GM21619 (cell line): ENCODE measurements at regions not wholly inside any gene's neighbourhood (a gene's known extent, or its start where the extent isn't known, plus 50 kb on each side); places are given as distances from the start of the nearest gene placed in this dataset.

Experiments
- ATAC-seq: cut with Tn5 transposase; IDR thresholded peaks from one replicate; pipeline ENCODE4 v1.9.1; 2021; ENCODE audit not compliant: unreplicated experiment

GRCh38 chr6:26149240-26149639, 62.0 kb downstream of the HFE start:
- ATAC-seq = no peak

DNA sequence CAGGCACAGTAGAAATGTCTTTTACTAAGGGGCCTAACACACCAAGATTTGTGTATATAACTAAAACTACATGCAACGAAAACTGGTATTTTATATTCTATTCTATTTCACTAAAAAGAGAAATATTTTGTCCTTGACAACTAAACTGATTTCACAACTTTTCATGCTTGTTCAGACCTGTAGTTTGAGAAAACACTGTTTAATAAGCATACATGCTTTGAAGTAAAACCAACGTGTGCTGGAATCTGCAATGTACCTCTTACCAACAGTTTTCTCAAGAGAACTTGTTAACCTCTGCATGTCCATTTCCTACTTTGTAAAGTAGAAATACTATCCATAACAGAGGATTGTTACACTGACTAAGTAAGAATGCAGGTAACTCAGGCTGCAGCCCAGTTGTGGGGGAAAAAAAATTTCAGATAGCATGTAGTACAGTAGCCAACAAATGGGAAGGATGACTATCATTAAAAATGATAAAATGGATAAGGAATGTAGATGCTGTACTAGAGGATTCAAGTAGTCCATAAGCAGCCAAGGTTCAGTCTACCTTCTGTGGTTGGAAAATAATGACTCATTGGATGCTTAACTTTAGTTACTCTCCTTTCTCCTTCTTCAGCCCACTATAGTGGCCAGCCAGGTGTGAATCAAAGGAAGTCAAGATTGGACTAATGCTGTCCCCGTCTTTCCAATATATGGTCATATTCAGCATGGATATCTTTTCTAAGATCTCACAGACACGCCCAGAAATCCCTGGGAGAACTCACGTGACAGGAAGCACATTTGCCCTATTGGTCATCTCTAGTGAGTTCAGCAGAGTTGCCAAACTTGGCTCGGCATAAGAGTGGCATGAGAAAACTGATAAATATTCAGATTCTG, 65.2 kb downstream of the HFE start:
- no peak for ATAC-seq

DNA sequence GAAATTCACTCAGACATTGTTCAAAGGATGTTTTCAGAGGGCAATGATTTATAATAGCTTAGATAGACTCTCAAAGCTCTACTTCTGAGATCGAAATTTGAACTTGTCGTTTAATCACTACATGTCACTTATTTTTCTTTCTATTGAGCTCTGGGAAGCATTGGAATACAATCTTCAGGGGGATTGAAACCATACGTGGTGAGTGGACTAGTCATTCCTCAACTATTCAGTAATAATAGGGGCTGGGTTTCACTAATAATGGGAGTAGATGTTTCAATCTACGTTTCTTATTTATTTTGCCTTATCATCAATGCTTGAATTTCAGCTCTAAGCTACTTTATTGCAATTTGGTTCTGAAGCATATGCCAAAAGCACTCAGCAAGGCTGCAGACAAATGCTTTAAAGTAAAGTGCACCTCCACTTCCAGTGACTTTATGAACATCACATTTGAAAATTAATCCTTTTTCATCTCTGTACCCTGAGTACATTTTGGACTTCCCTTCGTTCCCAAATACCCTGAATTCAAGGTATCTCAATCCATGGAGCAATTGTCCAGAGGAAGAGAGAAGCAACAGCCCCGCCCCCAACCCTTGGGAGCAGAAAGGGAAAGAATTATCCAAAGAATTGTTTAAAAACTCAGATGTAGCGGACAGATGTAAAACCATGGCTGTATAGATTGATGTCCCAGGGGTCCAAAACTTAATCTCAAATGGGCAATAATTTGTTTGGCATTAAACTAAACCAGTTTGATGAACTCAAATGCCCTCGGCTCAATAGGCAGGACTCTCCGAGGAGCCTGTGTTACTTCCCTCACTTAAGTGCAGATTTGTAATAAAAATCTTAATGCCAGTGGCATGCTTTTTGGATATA, 68.1 kb downstream of the HFE start:
- no peak for ATAC-seq

GRCh38 chr6:26156105-26156849, 69.0 kb downstream of the HFE start:
- peak; percentile 44 for ATAC-seq

- ATAC-seq = no peak
Measured at GRCh38 chr6:26156850-26157250, 69.6 kb downstream of the HFE start.

- peak; percentile 62 for ATAC-seq
Measured at GRCh38 chr6:26157251-26158075, 70.2 kb downstream of the HFE start.

DNA sequence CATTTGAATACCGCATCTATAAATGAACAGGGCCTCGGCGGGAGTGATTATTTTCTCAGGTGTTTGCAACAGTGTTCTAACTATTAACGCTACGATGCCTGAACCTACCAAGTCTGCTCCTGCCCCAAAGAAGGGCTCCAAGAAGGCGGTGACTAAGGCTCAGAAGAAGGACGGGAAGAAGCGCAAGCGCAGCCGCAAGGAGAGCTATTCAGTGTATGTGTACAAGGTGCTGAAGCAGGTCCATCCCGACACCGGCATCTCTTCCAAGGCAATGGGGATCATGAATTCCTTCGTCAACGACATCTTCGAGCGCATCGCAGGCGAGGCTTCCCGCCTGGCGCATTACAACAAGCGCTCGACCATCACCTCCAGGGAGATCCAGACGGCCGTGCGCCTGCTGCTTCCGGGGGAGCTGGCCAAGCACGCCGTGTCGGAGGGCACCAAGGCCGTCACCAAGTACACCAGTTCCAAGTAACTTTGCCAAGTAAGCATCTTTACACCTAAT, 70.9 kb downstream of the HFE start:
- no peak for ATAC-seq

- ATAC-seq = no peak
Measured at GRCh38 chr6:26158581-26159356, 71.5 kb downstream of the HFE start.

DNA sequence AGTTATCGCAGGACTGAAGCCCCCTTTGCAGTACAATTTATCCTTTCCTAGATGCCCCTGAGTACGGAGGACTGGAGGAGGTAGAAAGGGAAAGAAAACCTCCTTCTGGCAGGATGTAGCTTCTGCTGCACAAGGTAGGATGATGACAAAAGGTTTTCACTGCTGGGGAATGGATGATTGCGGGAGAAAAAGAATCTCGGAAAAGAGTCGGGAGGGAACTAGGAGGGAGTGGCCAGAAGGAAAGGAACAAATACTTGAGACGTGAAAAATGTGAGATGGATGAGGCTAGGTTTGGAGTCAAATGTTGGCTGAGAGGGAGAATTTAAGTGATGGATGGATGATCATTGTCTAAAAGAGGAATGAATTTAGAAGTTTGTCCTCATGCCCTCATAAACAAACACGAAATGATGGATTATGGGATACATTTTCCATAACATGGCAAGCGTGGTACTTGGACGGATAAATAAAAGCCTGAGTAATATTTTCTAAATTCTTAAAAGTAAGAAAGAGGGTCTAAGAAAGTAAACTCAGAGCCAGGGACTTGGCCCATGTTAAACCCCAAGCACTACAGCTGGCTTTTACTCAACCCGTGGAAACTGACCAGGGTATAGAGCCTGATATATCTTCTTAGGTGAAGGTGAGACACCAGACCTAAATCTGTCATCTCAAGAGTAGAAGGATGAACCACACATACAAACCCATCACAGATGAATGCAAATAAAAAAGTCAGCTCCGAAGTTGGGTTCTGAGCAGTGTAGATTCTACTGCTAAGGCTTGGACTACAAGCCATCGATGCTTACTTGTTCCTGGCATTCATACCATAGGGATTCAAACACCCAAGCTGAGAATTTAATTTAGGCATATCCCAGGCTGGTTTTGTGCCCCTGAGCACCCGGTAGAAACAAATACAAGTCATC, 72.4 kb downstream of the HFE start:
- ATAC-seq = no peak

GRCh38 chr6:26161322-26161721, 74.1 kb downstream of the HFE start:
- no peak for ATAC-seq

- no peak for ATAC-seq
Measured at GRCh38 chr6:26162399-26162798, 75.2 kb downstream of the HFE start.

DNA sequence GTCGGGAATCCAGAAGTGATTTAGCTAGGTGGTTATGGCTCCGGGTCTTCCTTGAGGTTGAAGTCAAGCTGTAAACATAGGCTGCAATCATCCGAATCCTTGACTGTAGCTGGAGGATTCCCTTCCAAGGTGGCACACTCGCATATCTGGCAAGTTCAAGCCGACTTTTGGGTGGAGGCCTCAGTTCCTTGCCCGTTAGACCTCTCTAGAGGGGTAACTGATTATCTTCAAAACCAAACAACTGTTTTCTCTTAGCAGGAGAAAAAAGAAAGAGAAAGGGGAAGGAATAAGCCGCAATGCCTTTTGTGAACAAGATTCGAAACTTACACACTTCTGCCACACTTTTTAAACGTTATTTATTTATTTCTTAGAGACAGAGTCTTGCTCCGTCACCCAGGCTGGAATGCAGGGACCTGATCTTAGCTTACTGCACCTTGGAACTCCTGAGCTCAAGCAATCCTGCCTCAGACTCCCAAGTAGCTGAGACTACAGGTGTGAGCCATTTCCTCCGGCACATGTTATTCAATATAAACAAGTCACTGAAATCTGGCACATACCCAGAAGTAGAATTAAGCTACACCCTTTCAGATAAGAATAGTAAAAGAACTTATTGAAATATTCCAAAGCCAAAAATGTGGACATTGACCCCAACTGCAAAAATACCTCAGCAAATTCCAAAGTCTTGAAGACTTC, 76.3 kb downstream of the HFE start:
- no peak for ATAC-seq

DNA sequence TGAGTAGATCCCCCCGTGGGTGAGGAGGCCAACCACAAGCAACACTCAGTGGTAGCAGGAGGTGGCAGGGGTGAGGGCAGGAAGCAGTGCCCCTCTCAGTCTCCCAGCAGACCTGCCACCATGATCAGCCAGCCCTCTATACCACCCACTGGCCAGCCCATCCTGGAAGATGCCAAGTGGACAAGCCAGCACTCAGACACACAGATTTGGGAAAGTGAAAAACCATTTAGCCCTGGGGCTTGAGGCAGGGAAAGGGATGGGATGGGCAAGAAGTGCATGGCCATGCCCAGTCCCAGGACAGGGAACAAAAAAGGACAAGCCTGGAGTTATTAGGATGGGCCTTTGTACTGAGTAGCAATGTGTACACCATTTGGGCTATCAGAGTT, 76.9 kb downstream of the HFE start:
- no peak for ATAC-seq

GRCh38 chr6:26165261-26165790, 78.1 kb downstream of the HFE start:
- no peak for ATAC-seq

DNA sequence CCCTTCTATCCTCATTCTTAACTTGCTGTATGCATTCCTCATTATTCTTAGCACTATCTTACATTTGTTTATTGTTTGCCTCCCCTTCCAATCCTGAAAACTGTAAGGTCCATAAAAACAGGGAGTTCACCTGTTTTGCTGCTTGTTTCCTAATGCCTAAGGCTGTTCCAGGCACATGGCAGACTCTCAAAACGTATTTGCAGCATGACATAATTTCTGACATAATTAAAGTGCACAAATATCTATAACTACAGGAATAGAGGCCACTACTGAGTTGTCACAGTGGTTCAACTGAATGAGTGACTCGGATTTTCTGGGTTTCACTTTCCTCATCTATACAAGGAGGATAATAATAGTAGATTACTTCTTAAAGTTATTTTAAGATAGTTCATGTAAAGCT, 83.0 kb downstream of the HFE start:
- no peak for ATAC-seq

DNA sequence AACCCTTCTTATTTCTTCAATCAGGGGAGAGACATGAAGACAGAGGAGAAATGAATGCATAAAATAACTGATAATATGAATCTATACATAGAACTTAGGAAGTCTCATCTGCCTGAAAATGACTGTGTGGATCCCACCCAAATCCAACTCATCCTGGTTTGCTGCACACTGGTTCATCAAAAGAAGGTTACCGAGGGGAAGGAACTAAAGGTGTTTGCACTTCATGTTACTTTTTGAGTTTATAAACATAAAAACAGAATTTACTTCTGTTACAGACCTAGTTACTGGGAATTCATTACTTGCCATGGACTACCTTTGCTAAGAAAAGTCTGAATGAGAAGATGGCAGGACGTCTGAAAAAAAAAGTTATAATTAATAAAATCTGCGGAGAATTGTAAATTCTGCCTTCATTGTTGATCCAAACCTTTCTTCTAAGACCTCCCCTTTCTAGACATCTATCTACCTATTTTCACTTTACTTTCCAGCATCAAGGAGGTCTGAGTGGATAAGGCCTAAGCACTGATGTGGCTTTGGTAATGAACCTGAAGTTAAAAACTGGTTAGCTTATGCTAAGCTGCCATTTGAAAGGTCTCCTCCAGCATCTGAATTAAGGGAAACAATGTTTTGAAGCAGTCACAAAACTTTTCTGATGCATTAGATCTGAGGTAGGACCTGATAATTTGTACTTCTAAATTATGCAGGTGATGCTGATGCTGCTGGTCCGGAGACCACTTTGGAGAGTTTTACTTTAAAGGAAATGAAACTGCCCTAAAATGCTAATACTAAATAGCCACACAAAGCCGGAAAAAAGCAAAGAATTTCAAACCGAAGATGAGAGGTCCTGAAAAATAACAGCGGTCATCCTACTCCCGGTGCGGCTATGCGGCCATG, 84.0 kb downstream of the HFE start:
- ATAC-seq = no peak

GRCh38 chr6:26172608-26172968, 85.4 kb downstream of the HFE start:
- ATAC-seq = peak; percentile 10
